K562 (cell line): ENCODE measurements at regions not wholly inside any gene's neighbourhood (a gene's known extent, or its start where the extent isn't known, plus 50 kb on each side); places are given as distances from the start of the nearest gene placed in this dataset.

Experiments
- ATAC-seq: fragments of 200-7000 bp; cut with Tn5 transposase; 3 replicates; pipeline ENCODE4 v1.9.1; 2020; ENCODE audit warnings: moderate library complexity
- BruUV-seq: library from RNA; stranded (reverse); fragments of 400-500 nt; replicated peaks from 2 replicates; lab custom pipeline; 2021; lab: Mats Ljungman, UMichigan
- CTCF ChIA-PET: fragments of 300-600 bp; formaldehyde crosslinking; extraction: SDS; loops from one replicate; lab custom pipeline; 2021; ENCODE audit warnings: low intra/inter-chr PET ratio; lab: Yijun Ruan, JAX
- POLR2A ChIA-PET: fragments of 300-600, 350-650 bp; sonication (Branson Sonifier 250); formaldehyde crosslinking; extraction: SDS; loops from one replicate; lab custom pipeline; 2021; ENCODE audit warnings: antibody characterized with exemption, inconsistent platforms; lab: Yijun Ruan, JAX
- DNase-seq, 4 experiments: peaks; one replicate each; pipeline versions ENCODE4 v3.0.0 to v3.0.0-alpha.2; 2011 to 2018; ENCODE audit warnings: low spot score in 3 of 4, mixed read lengths in 3 of 4; ENCODE audit errors: extremely low read depth in 1 of 4
- FAIRE-seq: peaks from 2 replicates; lab custom pipeline; 2011; peaks lifted over from hg19 to GRCh38; lab: Jason Lieb, UNC
- H2AFZ ChIP-seq: 2 replicates; pipeline ENCODE4 v1.6.0; 2011; ENCODE audit warnings: low read depth, low read length, control low read depth, inconsistent platforms
- H3K27ac ChIP-seq: fragments of 200-600 bp; 3 replicates; pipeline ENCODE4 v1.8.0; 2011; ENCODE audit warnings: low read depth, mild to moderate bottlenecking, control low read depth, inconsistent platforms, low read length, moderate library complexity, mixed read lengths; ENCODE audit errors: extremely low read depth
- H3K27me3 ChIP-seq, 2 experiments: fragments of 300-600 bp in 1 of 2; 2 replicates in 1 of 2; 3 replicates in 1 of 2; pipeline versions ENCODE4 v1.6.0 to v1.8.0; 2011; ENCODE audit warnings: inconsistent platforms in 2 of 2, low read length in 2 of 2, mild to moderate bottlenecking in 1 of 2, mixed read lengths in 1 of 2, moderate library complexity in 1 of 2; ENCODE audit not compliant: control insufficient read depth in 2 of 2, insufficient read depth in 2 of 2
- H3K36me3 ChIP-seq: fragments of 300-600 bp; 3 replicates; pipeline ENCODE4 v1.8.0; 2011; ENCODE audit warnings: mild to moderate bottlenecking, low read length, inconsistent platforms; ENCODE audit not compliant: control insufficient read depth, insufficient read depth
- H3K4me1 ChIP-seq, 2 experiments: fragments of 200-600 bp in 1 of 2; replicated peaks in 1 of 2; 2 replicates in 1 of 2; 3 replicates in 1 of 2; pipeline versions ENCODE4 v1.5.1 to v1.8.0; 2011; ENCODE audit warnings: inconsistent platforms in 2 of 2, low read length in 2 of 2, mild to moderate bottlenecking in 1 of 2, mixed read lengths in 1 of 2, moderate library complexity in 1 of 2; ENCODE audit not compliant: control insufficient read depth in 2 of 2, insufficient read depth in 2 of 2
- H3K4me2 ChIP-seq: 2 replicates; pipeline ENCODE4 v1.6.1; 2011; ENCODE audit warnings: low read length, control low read depth, inconsistent platforms, mixed read lengths; ENCODE audit not compliant: insufficient read depth
- H3K4me3 ChIP-seq: fragments of 200-600 bp; sonication (generic), shearing (Covaris generic); 2 replicates; pipeline ENCODE4 v1.5.1; 2016; ENCODE audit warnings: control low read depth, inconsistent platforms
- H3K79me2 ChIP-seq: fragments of 200-600 bp; 3 replicates; pipeline ENCODE4 v1.8.0; 2011; ENCODE audit warnings: low read length, inconsistent platforms; ENCODE audit not compliant: control insufficient read depth, insufficient read depth
- H3K9ac ChIP-seq, 2 experiments: 2 replicates each; pipeline versions ENCODE4 v1.6.0 to v1.6.1; 2011; ENCODE audit warnings: low read depth in 2 of 2, low read length in 2 of 2, control low read depth in 1 of 2, inconsistent platforms in 1 of 2, mild to moderate bottlenecking in 1 of 2, mixed read lengths in 1 of 2; ENCODE audit not compliant: insufficient read depth in 1 of 2
- H3K9me1 ChIP-seq: one replicate; pipeline ENCODE4 v1.6.0; 2011; ENCODE audit warnings: inconsistent platforms, mild to moderate bottlenecking, low read length, moderate library complexity; ENCODE audit not compliant: control insufficient read depth, insufficient read depth
- H3K9me3 ChIP-seq: replicated peaks from 2 replicates; pipeline ENCODE4 v1.5.1; 2011; ENCODE audit warnings: low read depth, low read length, inconsistent platforms; ENCODE audit not compliant: control insufficient read depth, insufficient read depth
- H4K20me1 ChIP-seq: replicated peaks from 2 replicates; pipeline ENCODE4 v1.6.1; 2011; ENCODE audit warnings: low read length, inconsistent platforms, mixed read lengths; ENCODE audit not compliant: control insufficient read depth, insufficient read depth
- CTBP1 ChIP-seq: fragments of 450-650 bp; IDR thresholded peaks from 2 replicates; pipeline ENCODE4 v1.6.1; 2016; ENCODE audit warnings: borderline replicate concordance
- FOXK1 ChIP-seq: sonication (generic); formaldehyde crosslinking; IDR thresholded peaks from 2 replicates; pipeline ENCODE4 v1.8.0; 2022; ENCODE audit warnings: missing genetic modification reagents, mild to moderate bottlenecking, borderline replicate concordance
- FOXO4 ChIP-seq: fragments of 450-650 bp; formaldehyde crosslinking; IDR thresholded peaks from 2 replicates; pipeline ENCODE4 v1.4.0; 2020; ENCODE audit warnings: mild to moderate bottlenecking, moderate library complexity
- NFATC3 ChIP-seq: fragments of 450-650 bp; IDR thresholded peaks from 2 replicates; pipeline ENCODE4 v1.6.1; 2017; ENCODE audit warnings: mild to moderate bottlenecking
- NFIC ChIP-seq: fragments of 450-650 bp; IDR thresholded peaks from 2 replicates; pipeline ENCODE4 v1.6.1; 2017; ENCODE audit warnings: mild to moderate bottlenecking, inconsistent platforms
- NFXL1 ChIP-seq: fragments of 450-650 bp; formaldehyde crosslinking; IDR thresholded peaks from 2 replicates; pipeline ENCODE4 v1.4.0; 2021; ENCODE audit warnings: mild to moderate bottlenecking
- SRSF3 ChIP-seq: fragments of 200-400 bp; formaldehyde crosslinking; IDR thresholded peaks from 2 replicates; pipeline ENCODE4 v1.6.1; 2016; ENCODE audit warnings: mild to moderate bottlenecking, low read length, moderate library complexity; ENCODE audit not compliant: insufficient read depth
- TAF15 ChIP-seq: fragments of 200-400 bp; formaldehyde crosslinking; IDR thresholded peaks from 2 replicates; pipeline ENCODE4 v1.6.1; 2017; ENCODE audit warnings: mild to moderate bottlenecking, low read depth, low read length, moderate library complexity
- ZBTB8A ChIP-seq: fragments of 450-650 bp; IDR thresholded peaks from 2 replicates; pipeline ENCODE4 v1.6.1; 2018; ENCODE audit warnings: mild to moderate bottlenecking, moderate library complexity; ENCODE audit not compliant: partially characterized antibody
- ZEB2 ChIP-seq: fragments of 450-650 bp; IDR thresholded peaks from 2 replicates; pipeline ENCODE4 v1.6.1; 2016
- ZNF174 ChIP-seq: fragments of 250-450 bp; sonication (Bioruptor Pico); IDR thresholded peaks from 2 replicates; pipeline ENCODE4 v1.4.0; 2020; ENCODE audit warnings: mild to moderate bottlenecking
- ZNF197 ChIP-seq: fragments of 200-800 bp; sonication (Bioruptor generic); IDR thresholded peaks from 2 replicates; pipeline ENCODE4 v1.6.1; 2016; ENCODE audit warnings: low read depth, missing genetic modification characterization, missing compliant biosample characterization
- ZNF324 ChIP-seq: fragments of 250-450 bp; sonication (Bioruptor Pico); IDR thresholded peaks from 2 replicates; pipeline ENCODE4 v1.4.0; 2020; ENCODE audit warnings: mild to moderate bottlenecking
- ZNF384 ChIP-seq: IDR thresholded peaks from 2 replicates; pipeline ENCODE4 v1.6.1; 2012; ENCODE audit warnings: low read depth, low read length, improper control_type of control experiment
- ZNF551 ChIP-seq: fragments of 250-450 bp; sonication (Bioruptor Pico); IDR thresholded peaks from 2 replicates; pipeline ENCODE4 v1.5.0; 2021; ENCODE audit warnings: mild to moderate bottlenecking, moderate library complexity
- ZNF76 ChIP-seq: fragments of 250-450 bp; sonication (Bioruptor Pico); IDR thresholded peaks from 2 replicates; pipeline ENCODE4 v1.4.0; 2020; ENCODE audit warnings: mild to moderate bottlenecking, moderate library complexity, borderline replicate concordance
- WGBS: fragments of 100-300 bp; shearing (Covaris generic); methylation state at CpG from one replicate; pipeline ENCODE4 v1.1.6; 2016; ENCODE audit warnings: low coverage, mixed read lengths; ENCODE audit not compliant: insufficient coverage; ENCODE audit errors: missing lambda C conversion rate; 5-methylcytosine and 5-hydroxymethylcytosine counted together
- in situ Hi-C: fragments of 300-500 bp; cut with MboI; formaldehyde crosslinking; loops from 4 replicates; pipeline ENCODE4 v1.15.0; 2018; ENCODE audit warnings: inconsistent platforms, mixed read lengths
- intact Hi-C: fragments of 100-400 bp; cut with micrococcal nuclease; formaldehyde crosslinking; loops from 2 replicates; pipeline ENCODE4 v1.14.2; 2022

DNA sequence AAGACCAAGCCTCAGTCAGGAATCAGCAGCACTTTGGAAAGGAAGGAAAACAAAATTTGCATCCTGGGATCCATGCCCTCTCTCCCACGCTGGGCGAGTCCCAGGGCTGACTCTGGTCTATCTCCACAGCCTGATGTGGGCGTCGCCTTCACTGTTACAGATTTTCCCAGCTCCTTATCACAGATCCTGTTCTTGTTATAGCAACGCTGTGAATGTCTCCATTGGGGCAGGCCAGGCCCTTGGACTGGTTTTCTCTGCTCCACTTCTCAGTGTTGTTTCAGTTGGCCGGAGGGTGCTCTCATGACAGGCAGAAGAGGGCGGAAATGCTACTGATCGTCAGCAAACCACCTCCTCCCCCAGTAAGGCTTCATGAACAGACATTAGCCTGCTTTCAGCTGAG is 127.9 kb upstream of the CDH11 start:
- intact Hi-C loops (no loop called here), in situ Hi-C loops (no loop called here)
- FAIRE-seq: no peak
- no peak overlapping the region for H3K27ac ChIP-seq
- no peak overlapping the region for H3K4me2 ChIP-seq
- H3K36me3 ChIP-seq: no peaks in the 10 kb centered on the region
- ATAC-seq: no peak
- no peaks in the 10 kb centered on the region for H3K9me3 ChIP-seq
- H3K27me3 ChIP-seq: no peaks in the 10 kb centered on the region
- H4K20me1 ChIP-seq: no peaks in the 10 kb centered on the region
- CTCF ChIA-PET: no interaction called here
- H3K9ac ChIP-seq: no peak overlapping the region
- POLR2A ChIA-PET: no interaction called here
- DNase-seq: no peak
- BruUV-seq: no TSS peak
- no peaks in the 10 kb centered on the region for H3K4me1 ChIP-seq
- H3K79me2 ChIP-seq: no peaks in the 10 kb centered on the region
- H3K9me1 ChIP-seq: no peaks in the 10 kb centered on the region
- H3K4me3 ChIP-seq: no peak overlapping the region
- WGBS: 1% methylated on average over 8 of the region's 8 CpGs
- TF ChIP-seq SRSF3 (no peak), NFATC3 (no peak), ZNF197 (CRISPR knock-in tag) (no peak), FOXK1 (CRISPR knock-in tag) (no peak), NFXL1 (CRISPR knock-in tag) (no peak)
- H2AFZ ChIP-seq: no peak overlapping the region

GRCh38 chr16:65244787-65245186 is 122.9 kb upstream of the CDH11 start:
- no TSS peak for BruUV-seq
- H3K9ac ChIP-seq: no peak overlapping the region
- H3K4me1 ChIP-seq: no peaks in the 10 kb centered on the region
- POLR2A ChIA-PET: no interaction called here
- no peaks in the 10 kb centered on the region for H3K27me3 ChIP-seq
- CTCF ChIA-PET: no interaction called here
- 0% methylated on average over 2 of the region's 2 CpGs for WGBS
- TF ChIP-seq TAF15 (no peak), ZEB2 (no peak), ZNF174 (CRISPR knock-in tag) (no peak), ZNF384 (no peak), ZBTB8A (no peak), NFIC (no peak), ZNF324 (CRISPR knock-in tag) (no peak), FOXO4 (CRISPR knock-in tag) (no peak), ZNF76 (no peak), CTBP1 (no peak), ZNF551 (no peak)
- H3K9me3 ChIP-seq: no peaks in the 10 kb centered on the region
- no peaks in the 10 kb centered on the region for H4K20me1 ChIP-seq
- no peaks in the 10 kb centered on the region for H3K36me3 ChIP-seq
- no peak overlapping the region for H3K27ac ChIP-seq
- no peaks in the 10 kb centered on the region for H3K79me2 ChIP-seq
- no peaks in the 10 kb centered on the region for H3K9me1 ChIP-seq
- intact Hi-C loops: no loop called here
- no peak overlapping the region for H3K4me3 ChIP-seq
- no peak overlapping the region for H3K4me2 ChIP-seq
- H2AFZ ChIP-seq: no peak overlapping the region
- in situ Hi-C loops: no loop called here
- DNase-seq (no peak), FAIRE-seq (no peak), ATAC-seq (no peak)
